ENCODE measurements at regions not wholly inside any gene's neighbourhood (a gene's known extent, or its start where the extent isn't known, plus 50 kb on each side); places are given as distances from the start of the nearest gene placed in this dataset.

DNA sequence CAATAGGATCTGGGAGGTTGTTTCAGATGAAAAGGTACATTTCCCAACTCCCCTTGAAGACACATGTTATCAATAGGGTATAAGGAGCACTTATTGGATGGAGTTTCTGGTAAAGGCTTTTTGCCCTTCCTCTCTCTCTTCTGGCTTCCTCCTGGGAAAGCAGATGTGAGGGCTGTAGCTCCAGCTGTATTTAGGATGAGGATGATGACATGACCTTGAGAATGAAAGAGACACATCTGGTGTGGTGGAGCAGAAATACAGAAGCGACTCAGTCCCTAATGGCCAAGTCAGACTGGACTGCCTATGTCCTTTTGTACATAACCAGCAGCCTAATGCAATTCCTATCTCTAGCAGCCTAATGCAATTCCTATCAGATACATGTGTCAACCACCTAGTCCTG is 100.9 kb upstream of the NXPH2 start:
- no peak for TF ChIP-seq CTCF (IDR thresholded peaks at IDR 0.05; ENCODE audit: low read depth, low read length)
- no peak for TF ChIP-seq EZH2phosphoT487 (IDR thresholded peaks at IDR 0.05; ENCODE audit: low read depth)

Measured in OCI-LY3 (cell line).